CD4-positive, alpha-beta T cell (primary cell): ENCODE measurements at regions not wholly inside any gene's neighbourhood (a gene's known extent, or its start where the extent isn't known, plus 50 kb on each side); places are given as distances from the start of the nearest gene placed in this dataset.

Experiments used
- ATAC-seq: fragments of 200-7000 bp; cut with Tn5 transposase; one replicate; pipeline ENCODE4 v1.10.0; 2022; ENCODE audit warnings: mild to moderate bottlenecking; ENCODE audit not compliant: poor library complexity
- CTCF ChIA-PET: fragments of 350-600 bp; sonication (Branson Sonifier 250); formaldehyde crosslinking; loops from one replicate; lab custom pipeline; 2021; ENCODE audit warnings: antibody characterized with exemption, inconsistent platforms; lab: Charles Lee
- POLR2A ChIA-PET: fragments of 350-600 bp; sonication (Branson Sonifier 250); formaldehyde crosslinking; loops from one replicate; lab custom pipeline; 2021; ENCODE audit warnings: antibody characterized with exemption, inconsistent platforms; lab: Charles Lee
- DNase-seq, 14 experiments: peaks; one replicate each; pipeline ENCODE4 v3.0.0-alpha.2; 2013 to 2020; ENCODE audit warnings: mixed read lengths in 2 of 14
- H3K27ac ChIP-seq, 2 donors: one replicate each; pipeline versions ENCODE4 v1.5.1 to v1.7.0; 2013; ENCODE audit warnings: low read length in 2 of 2, low read depth in 1 of 2, mild to moderate bottlenecking in 1 of 2
- H3K27me3 ChIP-seq, 2 experiments: 1 replicate in 1 of 2; 2 replicates in 1 of 2; pipeline versions ENCODE4 v1.6.1 to v1.7.0; 2013; ENCODE audit warnings: low read length in 2 of 2, control low read depth in 1 of 2, mild to moderate bottlenecking in 1 of 2, moderate library complexity in 1 of 2; ENCODE audit not compliant: insufficient read depth in 2 of 2, control insufficient read depth in 1 of 2
- H3K36me3 ChIP-seq: one replicate; pipeline ENCODE4 v1.6.1; 2013; ENCODE audit warnings: low read length, control low read depth; ENCODE audit not compliant: insufficient read depth
- H3K4me1 ChIP-seq: one replicate; pipeline ENCODE4 v1.6.1; 2013; ENCODE audit warnings: low read length, control low read depth; ENCODE audit not compliant: insufficient read depth
- H3K4me3 ChIP-seq: one replicate; pipeline ENCODE4 v1.5.1; 2013; ENCODE audit warnings: mild to moderate bottlenecking, low read length, moderate library complexity
- H3K9me3 ChIP-seq, 2 experiments: 1 replicate in 1 of 2; 2 replicates in 1 of 2; pipeline versions ENCODE4 v1.6.1 to v1.7.0; 2013; ENCODE audit warnings: low read length in 2 of 2, mild to moderate bottlenecking in 2 of 2, control low read depth in 1 of 2, moderate library complexity in 1 of 2; ENCODE audit not compliant: control insufficient read depth in 1 of 2, insufficient read depth in 1 of 2
- H3K27ac Mint-ChIP-seq: one replicate; pipeline ENCODE4 v1.8.0; 2020; ENCODE audit warnings: mixed read lengths
- H3K27me3 Mint-ChIP-seq: one replicate; pipeline ENCODE4 v1.8.0; 2021; ENCODE audit warnings: mixed read lengths
- H3K36me3 Mint-ChIP-seq: one replicate; pipeline ENCODE4 v1.8.0; 2021; ENCODE audit warnings: low read depth, mixed read lengths
- H3K4me1 Mint-ChIP-seq: one replicate; pipeline ENCODE4 v1.8.0; 2021; ENCODE audit warnings: low read depth, mixed read lengths
- H3K4me3 Mint-ChIP-seq: one replicate; pipeline ENCODE4 v1.8.0; 2020; ENCODE audit warnings: mild to moderate bottlenecking, mixed read lengths
- H3K9me3 Mint-ChIP-seq: one replicate; pipeline ENCODE4 v1.8.0; 2020; ENCODE audit warnings: mixed read lengths
- intact Hi-C, 2 experiments: fragments of 100-400 bp; cut with DNase I in 1 of 2; cut with micrococcal nuclease in 1 of 2; formaldehyde crosslinking; loops; one replicate each; pipeline versions ENCODE4 v1.15.1 to v1.9.0; 2023 to 2025; cut with DNase I, micrococcal nuclease
- TF ChIP-seq, protein P1 (sequence below): fragments of 200-600 bp; IDR thresholded peaks from one replicate; pipeline ENCODE4 v1.8.0; 2022; ENCODE audit warnings: antibody characterized with exemption, mild to moderate bottlenecking

DNA sequence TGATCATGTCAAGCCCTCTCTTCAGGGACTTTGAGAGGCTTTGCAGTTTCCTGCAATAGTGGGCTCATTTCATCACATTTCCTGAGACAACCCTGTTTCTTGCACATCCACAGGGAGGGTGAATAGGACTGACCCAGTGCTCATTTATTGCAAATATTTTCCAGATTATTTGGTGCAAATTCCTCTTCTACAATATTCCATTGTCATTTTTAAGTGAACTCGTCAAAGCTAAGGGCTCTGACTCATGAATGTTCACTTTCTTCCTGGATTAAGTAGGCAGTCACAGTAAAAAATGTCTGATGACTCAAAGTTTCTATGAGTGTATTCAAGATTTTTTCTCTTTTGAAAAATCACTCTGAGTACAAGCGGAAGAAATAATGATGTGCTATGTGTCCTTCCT lies 225.5 kb upstream of the GALNT5 start:
- H3K27me3 Mint-ChIP-seq: no peaks in the 10 kb centered on the region
- H3K27ac Mint-ChIP-seq: no peak overlapping the region
- POLR2A ChIA-PET: no interaction called here
- H3K4me3 Mint-ChIP-seq: no peak overlapping the region
- TF ChIP-seq, protein P1, sequence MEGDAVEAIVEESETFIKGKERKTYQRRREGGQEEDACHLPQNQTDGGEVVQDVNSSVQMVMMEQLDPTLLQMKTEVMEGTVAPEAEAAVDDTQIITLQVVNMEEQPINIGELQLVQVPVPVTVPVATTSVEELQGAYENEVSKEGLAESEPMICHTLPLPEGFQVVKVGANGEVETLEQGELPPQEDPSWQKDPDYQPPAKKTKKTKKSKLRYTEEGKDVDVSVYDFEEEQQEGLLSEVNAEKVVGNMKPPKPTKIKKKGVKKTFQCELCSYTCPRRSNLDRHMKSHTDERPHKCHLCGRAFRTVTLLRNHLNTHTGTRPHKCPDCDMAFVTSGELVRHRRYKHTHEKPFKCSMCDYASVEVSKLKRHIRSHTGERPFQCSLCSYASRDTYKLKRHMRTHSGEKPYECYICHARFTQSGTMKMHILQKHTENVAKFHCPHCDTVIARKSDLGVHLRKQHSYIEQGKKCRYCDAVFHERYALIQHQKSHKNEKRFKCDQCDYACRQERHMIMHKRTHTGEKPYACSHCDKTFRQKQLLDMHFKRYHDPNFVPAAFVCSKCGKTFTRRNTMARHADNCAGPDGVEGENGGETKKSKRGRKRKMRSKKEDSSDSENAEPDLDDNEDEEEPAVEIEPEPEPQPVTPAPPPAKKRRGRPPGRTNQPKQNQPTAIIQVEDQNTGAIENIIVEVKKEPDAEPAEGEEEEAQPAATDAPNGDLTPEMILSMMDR: no peak
- ATAC-seq: no peak
- no peaks in the 10 kb centered on the region for H3K36me3 Mint-ChIP-seq
- Histone ChIP-seq H3K36me3 (no peaks in the 10 kb centered on the region), H3K27ac (no peak overlapping the region), H3K9me3 (no peaks in the 10 kb centered on the region), H3K4me3 (no peak overlapping the region), H3K4me1 (no peaks in the 10 kb centered on the region), H3K27me3 (no peaks in the 10 kb centered on the region)
- intact Hi-C loops: no loop called here
- CTCF ChIA-PET: no interaction called here
- no peak for DNase-seq
- no peaks in the 10 kb centered on the region for H3K9me3 Mint-ChIP-seq
- no peaks in the 10 kb centered on the region for H3K4me1 Mint-ChIP-seq

GRCh38 chr2:157036726-157037125 lies 220.8 kb upstream of the GALNT5 start:
- Histone ChIP-seq H3K4me1 (no peaks in the 10 kb centered on the region), H3K9me3 (no peaks in the 10 kb centered on the region), H3K27me3 (no peaks in the 10 kb centered on the region), H3K27ac (no peak overlapping the region), H3K36me3 (no peaks in the 10 kb centered on the region), H3K4me3 (no peak overlapping the region)
- Mint-ChIP-seq H3K9me3 (no peaks in the 10 kb centered on the region), H3K4me3 (no peak overlapping the region), H3K27me3 (no peaks in the 10 kb centered on the region), H3K27ac (no peak overlapping the region), H3K4me1 (no peaks in the 10 kb centered on the region), H3K36me3 (no peaks in the 10 kb centered on the region)
- CTCF ChIA-PET: no interaction called here
- POLR2A ChIA-PET: no interaction called here
- ATAC-seq (no peak), DNase-seq (no peak)
- TF ChIP-seq, protein P1: no peak
- intact Hi-C loops: no loop called here

GRCh38 chr2:157043786-157044185 lies 213.7 kb upstream of the GALNT5 start:
- Mint-ChIP-seq H3K27me3 (no peaks in the 10 kb centered on the region), H3K36me3 (no peaks in the 10 kb centered on the region), H3K4me1 (no peaks in the 10 kb centered on the region), H3K27ac (no peak overlapping the region), H3K9me3 (no peaks in the 10 kb centered on the region), H3K4me3 (no peak overlapping the region)
- DNase-seq (no peak), ATAC-seq (no peak)
- intact Hi-C loops: no loop called here
- Histone ChIP-seq H3K4me3 (no peak overlapping the region), H3K4me1 (no peaks in the 10 kb centered on the region), H3K27ac (no peak overlapping the region), H3K36me3 (no peaks in the 10 kb centered on the region), H3K27me3 (no peaks in the 10 kb centered on the region), H3K9me3 (no peaks in the 10 kb centered on the region)
- ChIA-PET CTCF (no interaction called here), POLR2A (no interaction called here)
- TF ChIP-seq, protein P1: no peak
